ENCODE measurements at regions not wholly inside any gene's neighbourhood (a gene's known extent, or its start where the extent isn't known, plus 50 kb on each side); places are given as distances from the start of the nearest gene placed in this dataset.
A peak's percentile ranks its signal among the peaks of the same experiment; 100 is the strongest.

GRCh38 chr10:84075226-84076046 lies 63.9 kb upstream of the GHITM start:
- DNase-seq = no peak

- no peak for DNase-seq
Observed at GRCh38 chr10:84076047-84076388, 63.3 kb upstream of the GHITM start.

- no peak for DNase-seq
Observed at GRCh38 chr10:84076540-84077195, 62.6 kb upstream of the GHITM start.

- DNase-seq = no peak
Observed at GRCh38 chr10:84077768-84078167, 61.5 kb upstream of the GHITM start.

GRCh38 chr10:84078771-84079170 lies 60.5 kb upstream of the GHITM start:
- no peak for DNase-seq

GRCh38 chr10:84084342-84084741 lies 55.0 kb upstream of the GHITM start:
- no peak for DNase-seq

GRCh38 chr10:84087202-84087601 lies 52.1 kb upstream of the GHITM start:
- no peak for DNase-seq

GRCh38 chr10:84088626-84089025 lies 50.7 kb upstream of the GHITM start:
- peak; percentile 76 for DNase-seq

- peak; percentile 42 for DNase-seq
Observed at GRCh38 chr10:84089162-84089561, 50.1 kb upstream of the GHITM start.
